ENCODE measurements at regions not wholly inside any gene's neighbourhood (a gene's known extent, or its start where the extent isn't known, plus 50 kb on each side); places are given as distances from the start of the nearest gene placed in this dataset.

GRCh38 chr4:138907174-138907573 is 108.4 kb upstream of the NOCT start:
- Histone ChIP-seq H3K4me3 (no peak overlapping the region), H3K27me3 (no peaks in the 10 kb centered on the region), H3K9me3 (no peaks in the 10 kb centered on the region), H3K36me3 (no peaks in the 10 kb centered on the region)
- no peak for DNase-seq

GRCh38 chr4:138904793-138905192 is 110.8 kb upstream of the NOCT start:
- no peak for DNase-seq
- Histone ChIP-seq H3K36me3 (no peaks in the 10 kb centered on the region), H3K27me3 (no peaks in the 10 kb centered on the region), H3K4me3 (no peak overlapping the region), H3K9me3 (no peaks in the 10 kb centered on the region)

GRCh38 chr4:138903185-138903584 is 112.4 kb upstream of the NOCT start:
- H3K4me3 ChIP-seq, result no peak overlapping the region
- DNase-seq, result no peak
- H3K27me3 ChIP-seq, result no peaks in the 10 kb centered on the region
- no peaks in the 10 kb centered on the region for H3K36me3 ChIP-seq
- no peaks in the 10 kb centered on the region for H3K9me3 ChIP-seq

GRCh38 chr4:138902705-138903104 is 112.9 kb upstream of the NOCT start:
- Histone ChIP-seq H3K9me3 (no peaks in the 10 kb centered on the region), H3K27me3 (no peaks in the 10 kb centered on the region), H3K4me3 (no peak overlapping the region), H3K36me3 (no peaks in the 10 kb centered on the region)
- no peak for DNase-seq

GRCh38 chr4:138901177-138901576 is 114.4 kb upstream of the NOCT start:
- DNase-seq, result no peak
- no peak overlapping the region for H3K4me3 ChIP-seq
- no peaks in the 10 kb centered on the region for H3K27me3 ChIP-seq
- no peaks in the 10 kb centered on the region for H3K36me3 ChIP-seq
- H3K9me3 ChIP-seq, result no peaks in the 10 kb centered on the region

- Histone ChIP-seq H3K36me3 (no peaks in the 10 kb centered on the region), H3K9me3 (no peaks in the 10 kb centered on the region), H3K27me3 (no peaks in the 10 kb centered on the region), H3K4me3 (no peak overlapping the region)
- no peak for DNase-seq
Observed at GRCh38 chr4:138899999-138900398, 115.6 kb upstream of the NOCT start.

- no peak for DNase-seq
- no peaks in the 10 kb centered on the region for H3K9me3 ChIP-seq
- no peak overlapping the region for H3K4me3 ChIP-seq
- H3K27me3 ChIP-seq, result no peaks in the 10 kb centered on the region
- no peaks in the 10 kb centered on the region for H3K36me3 ChIP-seq
Observed at GRCh38 chr4:138898282-138898681, 117.3 kb upstream of the NOCT start.

GRCh38 chr4:138897811-138898226 is 117.8 kb upstream of the NOCT start:
- Histone ChIP-seq H3K27me3 (no peaks in the 10 kb centered on the region), H3K4me3 (no peak overlapping the region), H3K36me3 (no peaks in the 10 kb centered on the region), H3K9me3 (no peaks in the 10 kb centered on the region)
- no peak for DNase-seq

- no peak for DNase-seq
- H3K9me3 ChIP-seq, result no peaks in the 10 kb centered on the region
- H3K36me3 ChIP-seq, result no peaks in the 10 kb centered on the region
- H3K4me3 ChIP-seq, result no peak overlapping the region
- no peaks in the 10 kb centered on the region for H3K27me3 ChIP-seq
Observed at GRCh38 chr4:138894709-138895108, 120.9 kb upstream of the NOCT start.

- Histone ChIP-seq H3K27me3 (no peaks in the 10 kb centered on the region), H3K4me3 (no peak overlapping the region), H3K9me3 (no peaks in the 10 kb centered on the region), H3K36me3 (no peaks in the 10 kb centered on the region)
- no peak for DNase-seq
Observed at GRCh38 chr4:138894011-138894410, 121.6 kb upstream of the NOCT start.

- Histone ChIP-seq H3K36me3 (no peaks in the 10 kb centered on the region), H3K4me3 (no peak overlapping the region), H3K9me3 (no peaks in the 10 kb centered on the region), H3K27me3 (no peaks in the 10 kb centered on the region)
- DNase-seq, result no peak
Observed at GRCh38 chr4:138892483-138893407, 122.8 kb upstream of the NOCT start.

GRCh38 chr4:138891631-138892031 is 124.0 kb upstream of the NOCT start:
- H3K4me3 ChIP-seq, result no peak overlapping the region
- H3K36me3 ChIP-seq, result no peaks in the 10 kb centered on the region
- H3K27me3 ChIP-seq, result no peaks in the 10 kb centered on the region
- no peaks in the 10 kb centered on the region for H3K9me3 ChIP-seq
- no peak for DNase-seq

GRCh38 chr4:138890891-138891570 is 124.5 kb upstream of the NOCT start:
- Histone ChIP-seq H3K36me3 (no peaks in the 10 kb centered on the region), H3K4me3 (no peak overlapping the region), H3K9me3 (no peaks in the 10 kb centered on the region), H3K27me3 (no peaks in the 10 kb centered on the region)
- no peak for DNase-seq

- Histone ChIP-seq H3K9me3 (no peaks in the 10 kb centered on the region), H3K27me3 (no peaks in the 10 kb centered on the region), H3K36me3 (no peaks in the 10 kb centered on the region), H3K4me3 (no peak overlapping the region)
- no peak for DNase-seq
Observed at GRCh38 chr4:138889216-138889615, 126.4 kb upstream of the NOCT start.

- Histone ChIP-seq H3K27me3 (no peaks in the 10 kb centered on the region), H3K9me3 (no peaks in the 10 kb centered on the region), H3K4me3 (no peak overlapping the region), H3K36me3 (no peaks in the 10 kb centered on the region)
- no peak for DNase-seq
Observed at GRCh38 chr4:138887741-138888140, 127.8 kb upstream of the NOCT start.

- no peaks in the 10 kb centered on the region for H3K36me3 ChIP-seq
- no peaks in the 10 kb centered on the region for H3K9me3 ChIP-seq
- no peak for DNase-seq
- H3K4me3 ChIP-seq, result no peak overlapping the region
- no peaks in the 10 kb centered on the region for H3K27me3 ChIP-seq
Observed at GRCh38 chr4:138887341-138887740, 128.2 kb upstream of the NOCT start.

GRCh38 chr4:138879757-138880156 is 135.8 kb upstream of the NOCT start:
- H3K27me3 ChIP-seq, result no peaks in the 10 kb centered on the region
- no peak for DNase-seq
- no peak overlapping the region for H3K4me3 ChIP-seq
- no peaks in the 10 kb centered on the region for H3K9me3 ChIP-seq
- no peaks in the 10 kb centered on the region for H3K36me3 ChIP-seq
